HCT116 (cell line): ENCODE measurements at regions not wholly inside any gene's neighbourhood (a gene's known extent, or its start where the extent isn't known, plus 50 kb on each side); places are given as distances from the start of the nearest gene placed in this dataset.

Source experiments
- ATAC-seq: fragments of 200-7000 bp; cut with Tn5 transposase; 2 replicates; pipeline ENCODE4 v1.9.1; 2020; ENCODE audit warnings: mild to moderate bottlenecking, moderate library complexity
- BruUV-seq: library from RNA; stranded (reverse); fragments of 400-500 nt; replicated peaks from 2 replicates; lab custom pipeline; 2021; lab: Mats Ljungman, UMichigan
- CTCF ChIA-PET: fragments of 300-600 bp; sonication (Branson Sonifier 250); formaldehyde crosslinking; loops from one replicate; lab custom pipeline; 2021; ENCODE audit warnings: antibody characterized with exemption; lab: Charles Lee
- POLR2A ChIA-PET: fragments of 300-600, 350-600 bp; sonication (Branson Sonifier 250); formaldehyde crosslinking; loops from one replicate; lab custom pipeline; 2021; ENCODE audit warnings: antibody characterized with exemption; lab: Charles Lee
- RAD21 ChIA-PET, 2 experiments: fragments of 300-600 bp; sonication (Branson Sonifier 250); formaldehyde crosslinking; loops; one replicate each; lab custom pipeline; 2023; ENCODE audit warnings: low total read pairs in 2 of 2; ENCODE audit not compliant: uncharacterized antibody in 2 of 2, unreplicated experiment in 2 of 2, low non-redundant PET in 1 of 2; lab: Charles Lee
- DNase-seq: peaks from one replicate; pipeline ENCODE4 v3.0.0-alpha.2; 2010; ENCODE audit warnings: low read depth, low spot score
- H2AFZ ChIP-seq: fragments of 200-600 bp; shearing (Covaris generic), sonication (generic); 2 replicates; pipeline ENCODE4 v1.6.1; 2017; ENCODE audit warnings: low read depth, mixed run types, mixed read lengths, antibody characterized with exemption, low read length; ENCODE audit not compliant: poor library complexity, severe bottlenecking
- H3K27ac ChIP-seq: 2 replicates; pipeline ENCODE4 v1.5.1; 2012; ENCODE audit warnings: low read depth, low read length
- H3K27me3 ChIP-seq: fragments of 200-600 bp; sonication (generic); 2 replicates; pipeline ENCODE4 v1.6.1; 2016; ENCODE audit warnings: mixed run types, low read length, mixed read lengths; ENCODE audit not compliant: insufficient read depth
- H3K36me3 ChIP-seq, 2 experiments: fragments of 200-500 bp in 1 of 2; fragments of 200-600 bp in 1 of 2; sonication (Bioruptor generic) in 1 of 2; sonication (generic) in 1 of 2; 2 replicates each; pipeline versions ENCODE4 v1.5.1 to v1.6.1; 2014 to 2016; ENCODE audit warnings: low read length in 2 of 2, inconsistent platforms in 1 of 2, mixed read lengths in 1 of 2, mixed run types in 1 of 2; ENCODE audit not compliant: insufficient read depth in 2 of 2, control insufficient read depth in 1 of 2
- H3K4me1 ChIP-seq, 2 experiments: fragments of 200-600 bp in 1 of 2; sonication (generic) in 1 of 2; 2 replicates each; pipeline versions ENCODE4 v1.5.1 to v1.6.1; 2012 to 2017; ENCODE audit warnings: low read length in 2 of 2, inconsistent platforms in 1 of 2, mild to moderate bottlenecking in 1 of 2, mixed read lengths in 1 of 2, mixed run types in 1 of 2, moderate library complexity in 1 of 2; ENCODE audit not compliant: insufficient read depth in 2 of 2, control insufficient read depth in 1 of 2
- H3K4me2 ChIP-seq: fragments of 200-600 bp; sonication (generic); 2 replicates; pipeline ENCODE4 v1.6.1; 2017; ENCODE audit warnings: mixed run types, low read length, mixed read lengths
- H3K4me3 ChIP-seq, 2 experiments: fragments of 200-600 bp in 1 of 2; sonication (generic) in 1 of 2; replicated peaks in 1 of 2; 2 replicates each; pipeline ENCODE4 v1.5.1; 2011 to 2016; ENCODE audit warnings: low read length in 2 of 2, control low read depth in 1 of 2, low read depth in 1 of 2, mild to moderate bottlenecking in 1 of 2, mixed read lengths in 1 of 2, mixed run types in 1 of 2
- H3K79me2 ChIP-seq: fragments of 200-600 bp; sonication (generic); 2 replicates; pipeline ENCODE4 v1.6.1; 2017; ENCODE audit warnings: mild to moderate bottlenecking, mixed run types, low read length, moderate library complexity, mixed read lengths; ENCODE audit not compliant: insufficient read depth
- H3K9ac ChIP-seq: fragments of 200-600 bp; sonication (generic); 2 replicates; pipeline ENCODE4 v1.6.1; 2016; ENCODE audit warnings: low read length, mixed read lengths
- H3K9me2 ChIP-seq: fragments of 200-600 bp; sonication (generic), shearing (Covaris generic); 2 replicates; pipeline ENCODE4 v1.6.1; 2017; ENCODE audit warnings: mixed run types, mild to moderate bottlenecking, moderate library complexity; ENCODE audit not compliant: insufficient read depth
- H3K9me3 ChIP-seq, 2 experiments: fragments of 200-500 bp in 1 of 2; fragments of 200-600 bp in 1 of 2; sonication (Bioruptor generic) in 1 of 2; sonication (generic) in 1 of 2; 2 replicates each; pipeline ENCODE4 v1.6.1; 2014 to 2017; ENCODE audit warnings: low read length in 2 of 2, mixed read lengths in 2 of 2, inconsistent platforms in 1 of 2, low read depth in 1 of 2, mild to moderate bottlenecking in 1 of 2, mixed run types in 1 of 2, moderate library complexity in 1 of 2; ENCODE audit not compliant: control insufficient read depth in 1 of 2, insufficient read depth in 1 of 2
- H4K20me1 ChIP-seq: fragments of 200-600 bp; sonication (generic), shearing (Covaris generic); 2 replicates; pipeline ENCODE4 v1.6.1; 2017; ENCODE audit warnings: mixed run types, mild to moderate bottlenecking, moderate library complexity; ENCODE audit not compliant: insufficient read depth
- CBX3 ChIP-seq: IDR thresholded peaks from 2 replicates; pipeline ENCODE4 v1.6.1; 2012; ENCODE audit warnings: low read depth
- CEBPB ChIP-seq: IDR thresholded peaks from 2 replicates; pipeline ENCODE4 v1.6.1; 2012; ENCODE audit warnings: low read depth
- EGR1 ChIP-seq: IDR thresholded peaks from 2 replicates; pipeline ENCODE4 v1.6.1; 2012; ENCODE audit warnings: low read depth
- ELF1 ChIP-seq: IDR thresholded peaks from 2 replicates; pipeline ENCODE4 v1.6.1; 2012; ENCODE audit warnings: low read depth, borderline replicate concordance
- EZH2 ChIP-seq: fragments of 200-600 bp; sonication (generic); IDR thresholded peaks from 2 replicates; pipeline ENCODE4 v1.6.1; 2017; ENCODE audit warnings: antibody characterized with exemption, mixed run types
- EZH2phosphoT487 ChIP-seq: fragments of 200-600 bp; IDR thresholded peaks from 2 replicates; pipeline ENCODE4 v1.6.1; 2018; ENCODE audit warnings: antibody characterized with exemption, borderline replicate concordance
- FOSL1 ChIP-seq: IDR thresholded peaks from 2 replicates; pipeline ENCODE4 v1.6.1; 2012; ENCODE audit warnings: low read depth
- JUND ChIP-seq: IDR thresholded peaks from 2 replicates; pipeline ENCODE4 v1.6.1; 2012
- POLR2AphosphoS5 ChIP-seq: IDR thresholded peaks from 2 replicates; pipeline ENCODE4 v1.6.1; 2011; ENCODE audit warnings: mild to moderate bottlenecking, low read depth, low read length, moderate library complexity
- RAD21 ChIP-seq: IDR thresholded peaks from 2 replicates; pipeline ENCODE4 v1.6.1; 2012; ENCODE audit warnings: low read depth, mild to moderate bottlenecking
- SIN3A ChIP-seq: IDR thresholded peaks from 2 replicates; pipeline ENCODE4 v1.6.1; 2012; ENCODE audit warnings: low read depth
- SP1 ChIP-seq: IDR thresholded peaks from 2 replicates; pipeline ENCODE4 v1.6.1; 2012; ENCODE audit warnings: low read depth
- SRF ChIP-seq: IDR thresholded peaks from 2 replicates; pipeline ENCODE4 v1.6.1; 2012; ENCODE audit warnings: low read depth
- YY1 ChIP-seq: IDR thresholded peaks from 2 replicates; pipeline ENCODE4 v1.6.1; 2011; ENCODE audit warnings: low read length, low read depth, moderate library complexity, mild to moderate bottlenecking; ENCODE audit not compliant: insufficient replicate concordance; ENCODE audit errors: extremely low read depth
- ZFX ChIP-seq: fragments of 450-650 bp; IDR thresholded peaks from 2 replicates; pipeline ENCODE4 v1.6.1; 2017
- ZNF274 ChIP-seq: fragments of 200-500 bp; sonication (Bioruptor generic); IDR thresholded peaks from 2 replicates; pipeline ENCODE4 v1.6.1; 2014; ENCODE audit warnings: mild to moderate bottlenecking, low read depth, low read length, inconsistent platforms
- intact Hi-C: fragments of 100-400 bp; cut with micrococcal nuclease; formaldehyde crosslinking; loops from 2 replicates; pipeline ENCODE4 v1.10.0; 2022
- TF ChIP-seq, protein P1 (sequence below): IDR thresholded peaks from 2 replicates; pipeline ENCODE4 v1.6.1; 2012; ENCODE audit warnings: low read depth
- TF ChIP-seq, protein P2 (sequence below): IDR thresholded peaks from 2 replicates; pipeline ENCODE4 v1.6.1; 2012
- TF ChIP-seq, protein P3 (sequence below), 3 experiments: fragments of 200-600 bp in 1 of 3; sonication (generic) in 1 of 3; IDR thresholded peaks in 2 of 3; conservative IDR thresholded peaks in 1 of 3; 2 replicates each; pipeline ENCODE4 v1.5.1; 2012 to 2017; ENCODE audit warnings: low read depth in 2 of 3, low read length in 2 of 3, antibody characterized with exemption in 1 of 3, borderline replicate concordance in 1 of 3, control low read depth in 1 of 3, mild to moderate bottlenecking in 1 of 3, mixed read lengths in 1 of 3, mixed run types in 1 of 3, moderate library complexity in 1 of 3; ENCODE audit not compliant: insufficient read depth in 1 of 3
- TF ChIP-seq, protein P4 (sequence below): IDR thresholded peaks from 2 replicates; pipeline ENCODE4 v1.6.1; 2012

DNA sequence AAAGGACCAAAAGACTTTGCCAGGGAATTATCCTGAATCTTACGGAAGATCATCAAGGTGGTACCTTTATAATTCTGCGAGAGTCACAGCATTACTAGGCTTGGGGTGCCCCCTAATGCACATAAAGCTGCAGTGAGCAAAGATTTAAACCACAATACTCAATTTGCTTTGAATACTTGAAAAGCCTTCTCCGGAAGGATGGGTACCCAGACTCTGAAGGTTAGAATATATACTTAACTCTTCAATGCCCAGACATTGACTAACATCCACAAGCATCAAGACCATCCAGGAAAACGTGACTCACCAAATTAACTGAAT lies 117.8 kb upstream of the KCNH8 start:
- DNase-seq: no peak
- no TSS peak for BruUV-seq
- POLR2A ChIA-PET: no interaction called here
- Histone ChIP-seq H3K9me3 (peaks cover 0 to 10% of the 10 kb centered on the region in 2 experiments; a peak in 2 of 4 replicates), H4K20me1 (no peaks in the 10 kb centered on the region), H3K27me3 (no peaks in the 10 kb centered on the region), H3K79me2 (no peaks in the 10 kb centered on the region), H3K27ac (no peak overlapping the region), H2AFZ (no peak overlapping the region), H3K4me2 (no peak overlapping the region), H3K9ac (no peak overlapping the region), H3K4me3 (no peak overlapping the region), H3K4me1 (no peaks in the 10 kb centered on the region), H3K36me3 (no peaks in the 10 kb centered on the region), H3K9me2 (no peaks in the 10 kb centered on the region)
- no peak for ATAC-seq
- CTCF ChIA-PET: no interaction called here
- RAD21 ChIA-PET: no interaction called here
- TF ChIP-seq EZH2phosphoT487 (no peak), RAD21 (no peak), SP1 (no peak), FOSL1 (no peak), YY1 (no peak), SIN3A (no peak), ZFX (no peak), ELF1 (no peak), JUND (no peak), ZNF274 (no peak), EGR1 (no peak), SRF (no peak), POLR2AphosphoS5 (no peak), CBX3 (no peak), CEBPB (no peak), EZH2 (no peak)
- TF ChIP-seq, protein P1, sequence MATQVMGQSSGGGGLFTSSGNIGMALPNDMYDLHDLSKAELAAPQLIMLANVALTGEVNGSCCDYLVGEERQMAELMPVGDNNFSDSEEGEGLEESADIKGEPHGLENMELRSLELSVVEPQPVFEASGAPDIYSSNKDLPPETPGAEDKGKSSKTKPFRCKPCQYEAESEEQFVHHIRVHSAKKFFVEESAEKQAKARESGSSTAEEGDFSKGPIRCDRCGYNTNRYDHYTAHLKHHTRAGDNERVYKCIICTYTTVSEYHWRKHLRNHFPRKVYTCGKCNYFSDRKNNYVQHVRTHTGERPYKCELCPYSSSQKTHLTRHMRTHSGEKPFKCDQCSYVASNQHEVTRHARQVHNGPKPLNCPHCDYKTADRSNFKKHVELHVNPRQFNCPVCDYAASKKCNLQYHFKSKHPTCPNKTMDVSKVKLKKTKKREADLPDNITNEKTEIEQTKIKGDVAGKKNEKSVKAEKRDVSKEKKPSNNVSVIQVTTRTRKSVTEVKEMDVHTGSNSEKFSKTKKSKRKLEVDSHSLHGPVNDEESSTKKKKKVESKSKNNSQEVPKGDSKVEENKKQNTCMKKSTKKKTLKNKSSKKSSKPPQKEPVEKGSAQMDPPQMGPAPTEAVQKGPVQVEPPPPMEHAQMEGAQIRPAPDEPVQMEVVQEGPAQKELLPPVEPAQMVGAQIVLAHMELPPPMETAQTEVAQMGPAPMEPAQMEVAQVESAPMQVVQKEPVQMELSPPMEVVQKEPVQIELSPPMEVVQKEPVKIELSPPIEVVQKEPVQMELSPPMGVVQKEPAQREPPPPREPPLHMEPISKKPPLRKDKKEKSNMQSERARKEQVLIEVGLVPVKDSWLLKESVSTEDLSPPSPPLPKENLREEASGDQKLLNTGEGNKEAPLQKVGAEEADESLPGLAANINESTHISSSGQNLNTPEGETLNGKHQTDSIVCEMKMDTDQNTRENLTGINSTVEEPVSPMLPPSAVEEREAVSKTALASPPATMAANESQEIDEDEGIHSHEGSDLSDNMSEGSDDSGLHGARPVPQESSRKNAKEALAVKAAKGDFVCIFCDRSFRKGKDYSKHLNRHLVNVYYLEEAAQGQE: no peak
- TF ChIP-seq, protein P2, sequence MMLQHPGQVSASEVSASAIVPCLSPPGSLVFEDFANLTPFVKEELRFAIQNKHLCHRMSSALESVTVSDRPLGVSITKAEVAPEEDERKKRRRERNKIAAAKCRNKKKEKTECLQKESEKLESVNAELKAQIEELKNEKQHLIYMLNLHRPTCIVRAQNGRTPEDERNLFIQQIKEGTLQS: no peak
- TF ChIP-seq, protein P3, sequence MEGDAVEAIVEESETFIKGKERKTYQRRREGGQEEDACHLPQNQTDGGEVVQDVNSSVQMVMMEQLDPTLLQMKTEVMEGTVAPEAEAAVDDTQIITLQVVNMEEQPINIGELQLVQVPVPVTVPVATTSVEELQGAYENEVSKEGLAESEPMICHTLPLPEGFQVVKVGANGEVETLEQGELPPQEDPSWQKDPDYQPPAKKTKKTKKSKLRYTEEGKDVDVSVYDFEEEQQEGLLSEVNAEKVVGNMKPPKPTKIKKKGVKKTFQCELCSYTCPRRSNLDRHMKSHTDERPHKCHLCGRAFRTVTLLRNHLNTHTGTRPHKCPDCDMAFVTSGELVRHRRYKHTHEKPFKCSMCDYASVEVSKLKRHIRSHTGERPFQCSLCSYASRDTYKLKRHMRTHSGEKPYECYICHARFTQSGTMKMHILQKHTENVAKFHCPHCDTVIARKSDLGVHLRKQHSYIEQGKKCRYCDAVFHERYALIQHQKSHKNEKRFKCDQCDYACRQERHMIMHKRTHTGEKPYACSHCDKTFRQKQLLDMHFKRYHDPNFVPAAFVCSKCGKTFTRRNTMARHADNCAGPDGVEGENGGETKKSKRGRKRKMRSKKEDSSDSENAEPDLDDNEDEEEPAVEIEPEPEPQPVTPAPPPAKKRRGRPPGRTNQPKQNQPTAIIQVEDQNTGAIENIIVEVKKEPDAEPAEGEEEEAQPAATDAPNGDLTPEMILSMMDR (IDR thresholded peaks at IDR 0.05 in 2 of 3, conservative IDR thresholded peaks at IDR 0.05 in 1 of 3; ENCODE audit: borderline replicate concordance in 1 of 3, insufficient read depth in 1 of 3, low read depth in 2 of 3, low read length in 2 of 3): no peak
- TF ChIP-seq, protein P4, sequence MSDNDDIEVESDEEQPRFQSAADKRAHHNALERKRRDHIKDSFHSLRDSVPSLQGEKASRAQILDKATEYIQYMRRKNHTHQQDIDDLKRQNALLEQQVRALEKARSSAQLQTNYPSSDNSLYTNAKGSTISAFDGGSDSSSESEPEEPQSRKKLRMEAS: no peak
- intact Hi-C loops: no loop called here
